C4-2B (cell line): ENCODE measurements at regions not wholly inside any gene's neighbourhood (a gene's known extent, or its start where the extent isn't known, plus 50 kb on each side); places are given as distances from the start of the nearest gene placed in this dataset.

Source experiments
- CTCF ChIP-seq: fragments of 450-650 bp; conservative IDR thresholded peaks from 2 replicates; pipeline ENCODE4 v1.5.1; 2017; ENCODE audit warnings: mild to moderate bottlenecking
- ZFX ChIP-seq: fragments of 450-650 bp; IDR thresholded peaks from 2 replicates; pipeline ENCODE4 v1.6.1; 2017

- no peak for TF ChIP-seq CTCF
- TF ChIP-seq ZFX, result no peak
These were observed 300.5 kb upstream of the ZMIZ1 start for GRCh38 chr10:78768041-78768835.
